IMR-90 (cell line): ENCODE measurements at regions not wholly inside any gene's neighbourhood (a gene's known extent, or its start where the extent isn't known, plus 50 kb on each side); places are given as distances from the start of the nearest gene placed in this dataset.

ENCODE experiments used
- ATAC-seq: fragments of 200-7000 bp; cut with Tn5 transposase; 2 replicates; pipeline ENCODE4 v1.9.1; 2020; ENCODE audit warnings: low read depth, mild to moderate bottlenecking, moderate library complexity
- BruUV-seq: library from RNA; stranded (reverse); fragments of 400-500 nt; replicated peaks from 2 replicates; lab custom pipeline; 2021; lab: Mats Ljungman, UMichigan
- CTCF ChIA-PET: fragments of 300-600 bp; formaldehyde crosslinking; extraction: SDS; loops from one replicate; lab custom pipeline; 2021; ENCODE audit warnings: antibody characterized with exemption; lab: Yijun Ruan, JAX
- POLR2A ChIA-PET: fragments of 300-600 bp; sonication (Branson Sonifier 250); formaldehyde crosslinking; loops from one replicate; lab custom pipeline; 2022; ENCODE audit warnings: antibody characterized with exemption; ENCODE audit not compliant: unreplicated experiment; lab: Charles Lee
- DNase-seq: peaks from one replicate; pipeline ENCODE4 v3.0.0; 2013
- H2AFZ ChIP-seq: replicated peaks from 2 replicates; pipeline ENCODE3; 2013; ENCODE audit warnings: low read length, mild to moderate bottlenecking; ENCODE audit not compliant: poor library complexity
- H2AK5ac ChIP-seq: 2 replicates; pipeline ENCODE4 v1.6.1; 2013; ENCODE audit warnings: low read depth, low read length, inconsistent platforms
- H2AK9ac ChIP-seq: replicated peaks from 2 replicates; pipeline ENCODE3; 2013; ENCODE audit warnings: mild to moderate bottlenecking, low read depth, low read length, moderate library complexity; ENCODE audit not compliant: poor library complexity
- H2BK120ac ChIP-seq: 2 replicates; pipeline ENCODE4 v1.6.1; 2013; ENCODE audit warnings: low read depth, low read length, inconsistent platforms
- H2BK15ac ChIP-seq: 3 replicates; pipeline ENCODE4 v1.6.1; 2013; ENCODE audit warnings: low read depth, low read length, inconsistent platforms
- H2BK20ac ChIP-seq: 2 replicates; pipeline ENCODE4 v1.6.1; 2013; ENCODE audit warnings: low read depth, mild to moderate bottlenecking, inconsistent platforms, low read length, moderate library complexity
- H2BK5ac ChIP-seq: 2 replicates; pipeline ENCODE4 v1.6.1; 2013; ENCODE audit warnings: mild to moderate bottlenecking, low read depth, low read length, inconsistent platforms; ENCODE audit not compliant: poor library complexity, severe bottlenecking
- H3K14ac ChIP-seq: replicated peaks from 2 replicates; pipeline ENCODE4 v1.6.1; 2013; ENCODE audit warnings: low read depth, low read length, inconsistent platforms
- H3K18ac ChIP-seq: 2 replicates; pipeline ENCODE4 v1.6.1; 2013; ENCODE audit warnings: low read depth, low read length, control low read depth
- H3K23ac ChIP-seq: 2 replicates; pipeline ENCODE4 v1.6.1; 2013; ENCODE audit warnings: low read depth, low read length, inconsistent platforms
- H3K27ac ChIP-seq: 2 replicates; pipeline ENCODE4 v1.5.1; 2013; ENCODE audit warnings: mild to moderate bottlenecking, control low read depth, low read length; ENCODE audit not compliant: insufficient read depth
- H3K27me3 ChIP-seq: 2 replicates; pipeline ENCODE4 v1.6.1; 2013; ENCODE audit warnings: low read length; ENCODE audit not compliant: control insufficient read depth, insufficient read depth
- H3K36me3 ChIP-seq: 2 replicates; pipeline ENCODE4 v1.6.1; 2013; ENCODE audit warnings: low read length, mixed read lengths; ENCODE audit not compliant: control insufficient read depth, insufficient read depth
- H3K4ac ChIP-seq: 2 replicates; pipeline ENCODE4 v1.6.1; 2013; ENCODE audit warnings: low read depth, low read length, inconsistent platforms
- H3K4me1 ChIP-seq: 2 replicates; pipeline ENCODE4 v1.6.1; 2013; ENCODE audit warnings: low read length, mixed read lengths; ENCODE audit not compliant: control insufficient read depth, insufficient read depth
- H3K4me2 ChIP-seq: 2 replicates; pipeline ENCODE4 v1.6.1; 2013; ENCODE audit warnings: low read depth, mild to moderate bottlenecking, control low read depth, low read length, moderate library complexity
- H3K4me3 ChIP-seq: 2 replicates; pipeline ENCODE4 v1.5.1; 2013; ENCODE audit warnings: low read depth, mild to moderate bottlenecking, control low read depth, low read length, moderate library complexity; ENCODE audit not compliant: insufficient read depth
- H3K56ac ChIP-seq: 2 replicates; pipeline ENCODE4 v1.6.1; 2013; ENCODE audit warnings: low read length, inconsistent platforms; ENCODE audit not compliant: insufficient read depth; ENCODE audit errors: extremely low read depth
- H3K79me1 ChIP-seq, 2 experiments: 2 replicates each; pipeline ENCODE4 v1.6.1; 2013; ENCODE audit warnings: low read length in 2 of 2, inconsistent platforms in 1 of 2, low read depth in 1 of 2
- H3K9ac ChIP-seq: 2 replicates; pipeline ENCODE4 v1.6.1; 2013; ENCODE audit warnings: low read depth, low read length, control low read depth
- H3K9me1 ChIP-seq: 2 replicates; pipeline ENCODE4 v1.6.1; 2013; ENCODE audit warnings: low read length, inconsistent platforms; ENCODE audit not compliant: insufficient read depth
- H3K9me3 ChIP-seq: 2 replicates; pipeline ENCODE4 v1.6.1; 2013; ENCODE audit warnings: low read length; ENCODE audit not compliant: control insufficient read depth, insufficient read depth
- H4K20me1 ChIP-seq: 2 replicates; pipeline ENCODE4 v1.6.1; 2013; ENCODE audit warnings: low read length, inconsistent platforms; ENCODE audit not compliant: insufficient read depth
- H4K5ac ChIP-seq: 2 replicates; pipeline ENCODE4 v1.6.1; 2013; ENCODE audit warnings: mild to moderate bottlenecking, low read depth, low read length, control low read depth
- H4K8ac ChIP-seq, 2 experiments: 2 replicates each; pipeline ENCODE4 v1.6.1; 2013; ENCODE audit warnings: low read depth in 2 of 2, low read length in 2 of 2, control low read depth in 1 of 2, inconsistent platforms in 1 of 2
- H4K91ac ChIP-seq: 2 replicates; pipeline ENCODE4 v1.6.1; 2013; ENCODE audit warnings: low read depth, low read length, inconsistent platforms; ENCODE audit not compliant: insufficient read depth
- BHLHE40 ChIP-seq: fragments of 150-350 bp; IDR thresholded peaks from 2 replicates; pipeline ENCODE4 v1.6.1; 2016; ENCODE audit warnings: mild to moderate bottlenecking, low read depth, low read length
- CEBPB ChIP-seq: IDR thresholded peaks from 2 replicates; pipeline ENCODE4 v1.6.1; 2012; ENCODE audit warnings: low read depth, low read length, improper control_type of control experiment
- CHD1 ChIP-seq: IDR thresholded peaks from 2 replicates; pipeline ENCODE4 v1.6.1; 2012; ENCODE audit warnings: low read depth, low read length, improper control_type of control experiment
- MAZ ChIP-seq: IDR thresholded peaks from 2 replicates; pipeline ENCODE4 v1.6.1; 2012; ENCODE audit warnings: low read depth, mild to moderate bottlenecking, low read length, improper control_type of control experiment, moderate library complexity, borderline replicate concordance
- NFE2L2 ChIP-seq: fragments of 150-350 bp; IDR thresholded peaks from 2 replicates; pipeline ENCODE4 v1.6.1; 2016; ENCODE audit warnings: low read depth, mild to moderate bottlenecking, low read length
- WGBS, 2 experiments: methylation state at CpG; one replicate each; pipeline versions ENCODE4 v1.1.5 to v1.1.7; 2013; ENCODE audit warnings: missing lambda C conversion rate in 2 of 2; ENCODE audit not compliant: insufficient read length in 1 of 2; ENCODE audit errors: extremely low coverage in 2 of 2; 5-methylcytosine and 5-hydroxymethylcytosine counted together
- dilution Hi-C: fragments of 300-500 bp; cut with HindIII; formaldehyde crosslinking; loops from one replicate; pipeline ENCODE4 v1.14.3; 2018; ENCODE audit warnings: low sequenced_read_pairs; ENCODE audit not compliant: unreplicated experiment
- in situ Hi-C: fragments of 300-500 bp; cut with MboI; formaldehyde crosslinking; loops from 3 replicates; pipeline ENCODE4 v1.14.3; 2019; ENCODE audit warnings: low sequenced_read_pairs, inconsistent platforms, mixed read lengths
- intact Hi-C: fragments of 100-400 bp; cut with micrococcal nuclease; formaldehyde crosslinking; loops from 2 replicates; pipeline ENCODE4 v1.10.0; 2022
- TF ChIP-seq, protein P1 (sequence below): fragments of 150-350 bp; IDR thresholded peaks from 2 replicates; pipeline ENCODE4 v1.6.1; 2017; ENCODE audit warnings: mild to moderate bottlenecking, antibody characterized with exemption, low read length, low read depth

DNA sequence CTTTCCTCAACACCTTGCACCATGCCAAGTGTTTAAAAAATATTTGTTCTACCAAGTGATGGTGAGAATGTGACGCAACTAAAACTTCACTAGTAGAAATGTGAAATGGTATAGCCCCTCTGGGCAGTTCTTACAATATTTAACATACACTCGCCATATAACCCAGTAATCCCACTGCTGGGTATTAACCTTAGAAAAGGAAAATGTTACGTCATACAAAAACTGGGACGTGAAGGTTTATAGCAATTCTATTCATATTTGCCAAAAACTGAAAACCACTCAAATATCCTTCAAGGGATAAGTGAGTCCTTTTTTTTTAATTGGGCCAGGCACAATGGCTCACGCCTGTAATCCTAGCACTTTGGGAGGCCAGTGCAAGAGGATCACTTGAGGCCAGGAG lies 279.3 kb downstream of the SKIDA1 start:
- H3K4me3 ChIP-seq = no peak overlapping the region
- CTCF ChIA-PET = no interaction called here
- in situ Hi-C loops = no loop called here

More for the DNA sequence above, 279.3 kb downstream of the SKIDA1 start:
- no peak for DNase-seq
- Histone ChIP-seq H2BK20ac (no peak overlapping the region), H2AFZ (no peak overlapping the region), H3K56ac (no peak overlapping the region), H4K91ac (no peak overlapping the region), H4K8ac (no peak overlapping the region), H3K9me1 (no peaks in the 10 kb centered on the region), H2BK15ac (no peak overlapping the region), H3K79me1 (no peaks in the 10 kb centered on the region), H3K27me3 (no peaks in the 10 kb centered on the region), H3K18ac (no peak overlapping the region), H2BK5ac (no peak overlapping the region), H3K9me3 (no peaks in the 10 kb centered on the region), H3K9ac (no peak overlapping the region), H2AK9ac (no peak overlapping the region), H3K4ac (no peak overlapping the region), H3K23ac (no peak overlapping the region), H2BK120ac (no peak overlapping the region), H2AK5ac (no peak overlapping the region), H3K36me3 (no peaks in the 10 kb centered on the region), H3K4me2 (no peak overlapping the region), H4K5ac (no peak overlapping the region), H3K14ac (no peak overlapping the region), H3K27ac (no peak overlapping the region), H4K20me1 (no peaks in the 10 kb centered on the region), H3K4me1 (no peaks in the 10 kb centered on the region)
- no CpG with 5 or more reads among the region's 5 CpGs for WGBS, 2 experiments
- no TSS peak for BruUV-seq
- TF ChIP-seq MAZ (no peak), CEBPB (no peak), CHD1 (no peak), BHLHE40 (no peak), NFE2L2 (no peak)
- TF ChIP-seq, protein P1, sequence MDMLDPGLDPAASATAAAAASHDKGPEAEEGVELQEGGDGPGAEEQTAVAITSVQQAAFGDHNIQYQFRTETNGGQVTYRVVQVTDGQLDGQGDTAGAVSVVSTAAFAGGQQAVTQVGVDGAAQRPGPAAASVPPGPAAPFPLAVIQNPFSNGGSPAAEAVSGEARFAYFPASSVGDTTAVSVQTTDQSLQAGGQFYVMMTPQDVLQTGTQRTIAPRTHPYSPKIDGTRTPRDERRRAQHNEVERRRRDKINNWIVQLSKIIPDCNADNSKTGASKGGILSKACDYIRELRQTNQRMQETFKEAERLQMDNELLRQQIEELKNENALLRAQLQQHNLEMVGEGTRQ = no peak
- POLR2A ChIA-PET = no interaction called here
- dilution Hi-C loops (no loop called here), intact Hi-C loops (no loop called here)
- no peak for ATAC-seq
